GM21786 (cell line): ENCODE measurements at regions not wholly inside any gene's neighbourhood (a gene's known extent, or its start where the extent isn't known, plus 50 kb on each side); places are given as distances from the start of the nearest gene placed in this dataset.

Source experiments
- ATAC-seq: cut with Tn5 transposase; IDR thresholded peaks from one replicate; pipeline ENCODE4 v1.9.1; 2021; ENCODE audit not compliant: unreplicated experiment

GRCh38 chr13:111472559-111473460 is 152.4 kb downstream of the TEX29 start:
- no peak for ATAC-seq

GRCh38 chr13:111474136-111475002 is 153.9 kb downstream of the TEX29 start:
- ATAC-seq, result no peak

- ATAC-seq, result no peak
Measured at GRCh38 chr13:111475488-111475887, 155.0 kb downstream of the TEX29 start.

- no peak for ATAC-seq
Measured at GRCh38 chr13:111476197-111476596, 155.8 kb downstream of the TEX29 start.

- ATAC-seq, result no peak
Measured at GRCh38 chr13:111479412-111479811, 159.0 kb downstream of the TEX29 start.

- ATAC-seq, result no peak
Measured at GRCh38 chr13:111480503-111480902, 160.1 kb downstream of the TEX29 start.

- ATAC-seq, result no peak
Measured at GRCh38 chr13:111480976-111481375, 160.5 kb downstream of the TEX29 start.

GRCh38 chr13:111482126-111482525 is 161.7 kb downstream of the TEX29 start:
- ATAC-seq, result no peak

GRCh38 chr13:111482806-111483620 is 162.6 kb downstream of the TEX29 start:
- no peak for ATAC-seq

- ATAC-seq, result no peak
Measured at GRCh38 chr13:111483621-111483987, 163.2 kb downstream of the TEX29 start.

GRCh38 chr13:111484141-111484925 is 163.9 kb downstream of the TEX29 start:
- ATAC-seq, result no peak

- ATAC-seq, result no peak
Measured at GRCh38 chr13:111484959-111485358, 164.5 kb downstream of the TEX29 start.

GRCh38 chr13:111485491-111486250 is 165.2 kb downstream of the TEX29 start:
- no peak for ATAC-seq

- no peak for ATAC-seq
Measured at GRCh38 chr13:111486331-111486730, 165.9 kb downstream of the TEX29 start.

GRCh38 chr13:111486801-111487200 is 166.4 kb downstream of the TEX29 start:
- ATAC-seq, result no peak

GRCh38 chr13:111488486-111489132 is 168.2 kb downstream of the TEX29 start:
- no peak for ATAC-seq

GRCh38 chr13:111489301-111489700 is 168.9 kb downstream of the TEX29 start:
- no peak for ATAC-seq

GRCh38 chr13:111490611-111491010 is 170.2 kb downstream of the TEX29 start:
- ATAC-seq, result no peak

GRCh38 chr13:111491021-111491420 is 170.6 kb downstream of the TEX29 start:
- no peak for ATAC-seq
